Cardiac muscle cell (in vitro differentiated cells and primary cell): ENCODE measurements at regions not wholly inside any gene's neighbourhood (a gene's known extent, or its start where the extent isn't known, plus 50 kb on each side); places are given as distances from the start of the nearest gene placed in this dataset.
"Not testable (repeated sequence)": the region's sequence is repeated elsewhere in the genome, so short reads cannot be mapped to it uniquely, and the experiment has no call there.

Experiments used
- DNase-seq, 2 donors: peaks; one replicate each; pipeline versions ENCODE4 v3.0.0 to v3.0.0-alpha.2; 2010 to 2017; ENCODE audit warnings: low read depth in 1 of 2, low spot score in 1 of 2
- H3K27ac ChIP-seq: fragments of 200-600 bp; sonication (generic); 2 replicates; pipeline ENCODE4 v1.5.1; 2016
- H3K27me3 ChIP-seq: fragments of 200-600 bp; sonication (generic); 2 replicates; pipeline ENCODE4 v1.6.0; 2016; ENCODE audit warnings: control low read depth
- H3K36me3 ChIP-seq: fragments of 200-600 bp; sonication (generic); 2 replicates; pipeline ENCODE4 v1.5.1; 2016; ENCODE audit warnings: control low read depth
- H3K4me1 ChIP-seq: fragments of 200-600 bp; sonication (generic); 2 replicates; pipeline ENCODE4 v1.8.1; 2017; ENCODE audit warnings: low read depth, mild to moderate bottlenecking, mixed run types
- H3K4me3 ChIP-seq: fragments of 200-600 bp; sonication (generic); 2 replicates; pipeline ENCODE4 v1.5.1; 2016; ENCODE audit warnings: mild to moderate bottlenecking
- H3K9me3 ChIP-seq: fragments of 200-600 bp; sonication (generic); 2 replicates; pipeline ENCODE4 v1.5.1; 2017; ENCODE audit warnings: low read depth, mild to moderate bottlenecking, control low read depth
- TF ChIP-seq, protein P1 (sequence below): IDR thresholded peaks from 2 replicates; pipeline ENCODE4 v1.5.1; 2012; ENCODE audit warnings: low read depth, mild to moderate bottlenecking, low read length

GRCh38 chr7:130804220-130804619 lies 70.2 kb upstream of the KLF14 start:
- Histone ChIP-seq H3K4me1 (no peaks in the 10 kb centered on the region), H3K4me3 (no peak overlapping the region), H3K36me3 (no peaks in the 10 kb centered on the region), H3K27me3 (no peaks in the 10 kb centered on the region), H3K9me3 (no peaks in the 10 kb centered on the region), H3K27ac (no peak overlapping the region)
- DNase-seq = no peak
- TF ChIP-seq, protein P1, sequence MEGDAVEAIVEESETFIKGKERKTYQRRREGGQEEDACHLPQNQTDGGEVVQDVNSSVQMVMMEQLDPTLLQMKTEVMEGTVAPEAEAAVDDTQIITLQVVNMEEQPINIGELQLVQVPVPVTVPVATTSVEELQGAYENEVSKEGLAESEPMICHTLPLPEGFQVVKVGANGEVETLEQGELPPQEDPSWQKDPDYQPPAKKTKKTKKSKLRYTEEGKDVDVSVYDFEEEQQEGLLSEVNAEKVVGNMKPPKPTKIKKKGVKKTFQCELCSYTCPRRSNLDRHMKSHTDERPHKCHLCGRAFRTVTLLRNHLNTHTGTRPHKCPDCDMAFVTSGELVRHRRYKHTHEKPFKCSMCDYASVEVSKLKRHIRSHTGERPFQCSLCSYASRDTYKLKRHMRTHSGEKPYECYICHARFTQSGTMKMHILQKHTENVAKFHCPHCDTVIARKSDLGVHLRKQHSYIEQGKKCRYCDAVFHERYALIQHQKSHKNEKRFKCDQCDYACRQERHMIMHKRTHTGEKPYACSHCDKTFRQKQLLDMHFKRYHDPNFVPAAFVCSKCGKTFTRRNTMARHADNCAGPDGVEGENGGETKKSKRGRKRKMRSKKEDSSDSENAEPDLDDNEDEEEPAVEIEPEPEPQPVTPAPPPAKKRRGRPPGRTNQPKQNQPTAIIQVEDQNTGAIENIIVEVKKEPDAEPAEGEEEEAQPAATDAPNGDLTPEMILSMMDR = no peak

DNA sequence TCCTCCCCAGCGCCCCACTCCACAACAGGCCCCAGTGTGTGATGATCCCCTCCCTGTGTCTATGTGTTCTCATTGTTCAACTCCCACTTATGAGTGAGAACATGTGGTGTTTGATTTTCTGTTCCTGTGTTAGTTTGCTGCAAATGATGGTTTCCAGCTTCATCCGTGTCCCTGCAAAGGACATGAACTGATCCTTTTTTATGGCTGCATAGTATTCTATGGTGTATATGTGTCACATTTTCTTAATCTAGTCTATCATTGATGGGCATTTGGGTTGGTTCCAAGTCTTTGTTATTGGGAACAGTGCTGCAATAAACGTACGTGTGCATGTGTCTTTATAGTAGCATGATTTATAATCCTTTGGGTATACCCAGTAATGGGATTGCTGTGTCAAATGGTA lies 78.8 kb upstream of the KLF14 start:
- DNase-seq, H3K9me3 ChIP-seq, H3K27ac ChIP-seq, H3K36me3 ChIP-seq, H3K4me1 ChIP-seq, H3K27me3 ChIP-seq, H3K4me3 ChIP-seq: not testable (repeated sequence)

DNA sequence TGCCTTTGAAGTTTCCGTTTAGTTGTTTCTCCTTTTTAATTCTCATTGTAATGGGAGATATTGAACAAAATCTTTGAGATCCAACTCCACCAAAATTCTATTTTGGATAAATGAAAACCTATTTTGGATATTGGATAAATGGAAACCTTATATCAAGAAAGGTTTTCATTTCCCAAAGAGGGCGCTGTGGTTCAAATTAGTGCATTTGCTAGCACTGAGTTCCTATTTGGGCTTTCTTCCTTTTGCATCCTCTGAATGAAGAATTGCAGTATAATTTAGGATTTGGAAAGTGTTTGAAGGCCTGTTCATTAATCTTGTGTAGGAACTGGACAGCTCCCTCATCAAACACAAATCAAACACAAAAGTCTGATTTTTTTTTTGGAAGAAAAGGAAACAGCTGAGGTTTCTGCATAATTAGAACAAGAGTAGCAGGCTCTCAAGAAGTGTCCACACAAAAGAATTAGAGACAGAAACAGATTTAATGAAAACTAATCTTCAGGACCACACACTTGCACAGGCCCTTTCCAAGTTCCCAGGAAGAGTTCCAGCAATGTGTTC lies 80.8 kb upstream of the KLF14 start:
- DNase-seq = peak in 1 of 2 donors; percentile 60
- TF ChIP-seq, protein P1 = peak; percentile 54
- no peaks in the 10 kb centered on the region for H3K4me1 ChIP-seq
- H3K27ac ChIP-seq = no peak overlapping the region
- no peaks in the 10 kb centered on the region for H3K9me3 ChIP-seq
- no peak overlapping the region for H3K4me3 ChIP-seq
- H3K36me3 ChIP-seq = no peaks in the 10 kb centered on the region
- H3K27me3 ChIP-seq = no peaks in the 10 kb centered on the region

DNA sequence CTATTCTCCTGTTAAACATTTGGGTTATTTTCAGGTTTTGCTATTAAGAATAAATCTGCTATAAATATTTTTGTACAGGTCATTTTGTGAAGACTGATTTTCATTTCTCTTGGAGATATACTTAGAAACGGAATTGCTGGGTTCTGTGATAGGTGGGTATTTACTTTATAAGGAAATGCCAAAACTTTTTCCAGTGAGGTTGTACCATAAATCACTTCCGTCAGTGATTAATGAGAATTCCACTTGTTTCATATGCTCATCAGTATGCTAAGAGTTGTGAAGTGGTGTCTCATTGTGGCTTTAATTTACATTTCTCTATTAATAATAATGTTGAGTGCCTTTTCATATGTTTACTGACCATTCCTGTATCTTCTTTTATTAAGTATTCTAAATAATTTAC lies 84.0 kb upstream of the KLF14 start:
- H3K27ac ChIP-seq = no peak overlapping the region
- H3K27me3 ChIP-seq = no peaks in the 10 kb centered on the region
- H3K36me3 ChIP-seq = no peaks in the 10 kb centered on the region
- no peaks in the 10 kb centered on the region for H3K9me3 ChIP-seq
- TF ChIP-seq, protein P1 = no peak
- no peak overlapping the region for H3K4me3 ChIP-seq
- no peaks in the 10 kb centered on the region for H3K4me1 ChIP-seq
- DNase-seq = no peak

DNA sequence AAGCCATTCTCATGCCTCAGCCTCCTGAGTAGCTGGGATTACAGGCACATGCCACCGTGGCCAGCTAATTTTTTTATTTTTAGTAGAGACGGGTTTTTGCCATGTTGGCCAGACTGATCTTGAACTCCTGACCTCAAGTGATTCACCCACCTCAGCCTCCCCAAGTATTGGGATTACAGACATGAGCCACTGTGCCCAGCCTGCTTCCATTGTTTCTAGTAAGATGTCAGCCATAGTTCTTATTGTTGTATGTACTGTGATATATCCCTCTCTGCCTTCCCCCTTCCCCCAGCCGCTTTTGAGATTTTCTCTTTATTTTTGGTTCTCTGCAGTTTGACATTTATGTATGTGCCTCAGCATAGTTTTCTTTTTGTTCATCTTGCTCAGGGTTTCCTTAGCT lies 87.9 kb upstream of the KLF14 start:
- H3K9me3 ChIP-seq = no peaks in the 10 kb centered on the region
- H3K4me3 ChIP-seq = no peak overlapping the region
- H3K27me3 ChIP-seq = no peaks in the 10 kb centered on the region
- DNase-seq = no peak
- TF ChIP-seq, protein P1 = no peak
- no peaks in the 10 kb centered on the region for H3K36me3 ChIP-seq
- H3K27ac ChIP-seq = no peak overlapping the region
- no peaks in the 10 kb centered on the region for H3K4me1 ChIP-seq

DNA sequence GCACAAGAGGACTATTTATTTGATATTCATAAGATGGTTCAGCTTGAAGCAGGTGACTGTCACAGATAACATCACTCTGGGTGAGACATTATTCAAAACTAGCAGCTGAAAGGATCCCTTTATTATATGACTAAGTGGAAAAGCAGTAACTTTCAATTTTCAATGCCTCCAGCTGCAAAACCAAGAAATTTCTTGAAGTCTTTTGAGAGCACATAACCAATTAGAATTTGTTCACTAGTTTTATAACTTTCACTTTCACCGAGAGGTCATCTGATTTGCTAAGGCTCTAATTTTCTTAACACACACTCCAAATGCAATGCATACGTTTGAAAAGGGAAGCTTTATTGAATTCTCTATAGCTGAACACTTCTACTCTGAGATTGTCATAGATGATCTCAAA lies 88.6 kb upstream of the KLF14 start:
- no peak overlapping the region for H3K27ac ChIP-seq
- DNase-seq = no peak
- no peaks in the 10 kb centered on the region for H3K36me3 ChIP-seq
- no peak overlapping the region for H3K4me3 ChIP-seq
- TF ChIP-seq, protein P1 = no peak
- H3K4me1 ChIP-seq = no peaks in the 10 kb centered on the region
- no peaks in the 10 kb centered on the region for H3K27me3 ChIP-seq
- H3K9me3 ChIP-seq = no peaks in the 10 kb centered on the region
